DOHH2 (cell line): ENCODE measurements at regions not wholly inside any gene's neighbourhood (a gene's known extent, or its start where the extent isn't known, plus 50 kb on each side); places are given as distances from the start of the nearest gene placed in this dataset.

ENCODE experiments used
- H3F3A ChIP-seq: fragments of 200-600 bp; sonication (generic), shearing (Covaris generic); 2 replicates; pipeline ENCODE4 v1.6.0; 2016; ENCODE audit warnings: antibody characterized with exemption, mild to moderate bottlenecking; ENCODE audit not compliant: control insufficient read depth, insufficient read depth
- H3K27ac ChIP-seq: fragments of 200-600 bp; sonication (generic); 2 replicates; pipeline ENCODE4 v1.5.1; 2014; ENCODE audit warnings: low read depth, mild to moderate bottlenecking, low read length, moderate library complexity
- H3K27me3 ChIP-seq: fragments of 200-600 bp; sonication (generic); 2 replicates; pipeline ENCODE4 v1.6.1; 2014; ENCODE audit warnings: mild to moderate bottlenecking, low read length, mixed read lengths; ENCODE audit not compliant: control insufficient read depth
- H3K36me3 ChIP-seq: fragments of 200-600 bp; sonication (generic); 2 replicates; pipeline ENCODE4 v1.6.1; 2014; ENCODE audit warnings: mild to moderate bottlenecking, low read length, moderate library complexity, mixed read lengths; ENCODE audit not compliant: control insufficient read depth
- H3K4me1 ChIP-seq: fragments of 200-600 bp; sonication (generic); 2 replicates; pipeline ENCODE4 v1.6.1; 2014; ENCODE audit warnings: mild to moderate bottlenecking, low read length, mixed read lengths; ENCODE audit not compliant: control insufficient read depth
- H3K4me2 ChIP-seq: fragments of 200-600 bp; sonication (generic); 2 replicates; pipeline ENCODE4 v1.6.0; 2014; ENCODE audit warnings: mild to moderate bottlenecking, low read length, moderate library complexity
- H3K4me3 ChIP-seq: fragments of 200-600 bp; sonication (generic); 2 replicates; pipeline ENCODE4 v1.5.1; 2014; ENCODE audit warnings: mild to moderate bottlenecking, low read length, mixed read lengths
- H3K79me2 ChIP-seq: fragments of 200-600 bp; sonication (generic); 2 replicates; pipeline ENCODE4 v1.6.1; 2014; ENCODE audit warnings: mild to moderate bottlenecking, low read length, mixed read lengths; ENCODE audit not compliant: control insufficient read depth
- H3K9me2 ChIP-seq: fragments of 200-600 bp; sonication (generic); replicated peaks from 2 replicates; pipeline ENCODE4 v1.6.1; 2014; ENCODE audit warnings: mild to moderate bottlenecking, low read length, mixed read lengths; ENCODE audit not compliant: control insufficient read depth
- H3K9me3 ChIP-seq: fragments of 200-600 bp; sonication (generic); 2 replicates; pipeline ENCODE4 v1.6.1; 2014; ENCODE audit warnings: antibody characterized with exemption, low read length, mixed read lengths; ENCODE audit not compliant: control insufficient read depth, insufficient read depth
- H4K20me1 ChIP-seq: fragments of 200-600 bp; sonication (generic); 2 replicates; pipeline ENCODE4 v1.6.0; 2014; ENCODE audit warnings: low read depth, mild to moderate bottlenecking, antibody characterized with exemption, low read length, moderate library complexity; ENCODE audit not compliant: control insufficient read depth, insufficient read depth
- EZH2phosphoT487 ChIP-seq: fragments of 200-600 bp; sonication (generic); IDR thresholded peaks from 2 replicates; pipeline ENCODE4 v1.6.1; 2017; ENCODE audit warnings: borderline replicate concordance, mild to moderate bottlenecking, antibody characterized with exemption, low read length, moderate library complexity, mixed read lengths
- TF ChIP-seq, protein P1 (sequence below): fragments of 200-600 bp; sonication (generic); IDR thresholded peaks from one replicate; pipeline ENCODE4 v1.5.1; 2014; ENCODE audit warnings: antibody characterized with exemption, mild to moderate bottlenecking, low read depth, low read length; ENCODE audit not compliant: poor library complexity, severe bottlenecking

DNA sequence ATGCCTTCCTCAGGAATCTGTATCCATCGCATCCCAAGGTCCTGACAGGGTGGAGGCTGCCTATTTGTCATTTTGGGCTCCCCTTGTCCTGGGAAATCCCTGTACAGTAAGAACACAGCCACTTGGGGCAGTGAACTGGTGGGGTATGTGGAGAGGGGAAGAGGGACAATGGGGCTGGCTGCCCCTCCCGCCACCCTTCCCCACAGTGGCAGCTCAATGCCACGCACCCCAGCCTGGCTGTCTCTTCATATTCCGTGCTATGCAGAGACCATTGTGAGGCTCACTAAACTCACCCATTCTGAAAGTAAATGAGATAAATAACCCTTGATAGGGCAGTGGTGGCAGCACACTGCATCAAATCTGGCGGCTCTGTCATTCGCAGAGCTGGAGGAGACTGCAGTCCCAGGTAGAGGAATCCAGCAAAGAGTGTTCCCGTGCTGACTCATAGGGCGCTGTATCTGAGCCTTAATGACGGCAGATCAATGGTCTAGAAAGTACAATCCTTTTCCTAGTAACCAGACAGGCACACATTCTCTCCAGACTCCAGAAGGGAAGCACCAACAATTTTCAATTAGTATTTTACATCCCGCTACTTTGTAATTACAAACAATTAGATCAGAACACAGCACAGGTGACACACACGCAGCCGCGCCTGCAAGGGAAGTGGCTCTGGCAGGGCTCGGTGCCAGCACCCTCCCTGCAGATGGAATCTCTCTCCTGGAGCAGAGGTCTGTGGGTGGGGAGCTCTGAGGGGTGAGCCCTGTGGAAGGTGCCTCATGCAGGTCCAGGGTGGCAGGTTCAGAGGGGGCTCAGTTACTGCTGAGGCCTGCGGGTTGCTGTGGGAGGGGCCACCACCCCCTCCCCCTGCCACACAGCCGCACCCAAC lies 167.9 kb upstream of the B3GAT1 start:
- no peak overlapping the region for H3K4me2 ChIP-seq
- H3K9me2 ChIP-seq = no peaks in the 10 kb centered on the region
- no peaks in the 10 kb centered on the region for H3K9me3 ChIP-seq
- H3F3A ChIP-seq = no peaks in the 10 kb centered on the region
- peaks cover 4% of the 10 kb centered on the region; the same call in 1 of the 2 replicates for H3K27me3 ChIP-seq
- TF ChIP-seq, protein P1, sequence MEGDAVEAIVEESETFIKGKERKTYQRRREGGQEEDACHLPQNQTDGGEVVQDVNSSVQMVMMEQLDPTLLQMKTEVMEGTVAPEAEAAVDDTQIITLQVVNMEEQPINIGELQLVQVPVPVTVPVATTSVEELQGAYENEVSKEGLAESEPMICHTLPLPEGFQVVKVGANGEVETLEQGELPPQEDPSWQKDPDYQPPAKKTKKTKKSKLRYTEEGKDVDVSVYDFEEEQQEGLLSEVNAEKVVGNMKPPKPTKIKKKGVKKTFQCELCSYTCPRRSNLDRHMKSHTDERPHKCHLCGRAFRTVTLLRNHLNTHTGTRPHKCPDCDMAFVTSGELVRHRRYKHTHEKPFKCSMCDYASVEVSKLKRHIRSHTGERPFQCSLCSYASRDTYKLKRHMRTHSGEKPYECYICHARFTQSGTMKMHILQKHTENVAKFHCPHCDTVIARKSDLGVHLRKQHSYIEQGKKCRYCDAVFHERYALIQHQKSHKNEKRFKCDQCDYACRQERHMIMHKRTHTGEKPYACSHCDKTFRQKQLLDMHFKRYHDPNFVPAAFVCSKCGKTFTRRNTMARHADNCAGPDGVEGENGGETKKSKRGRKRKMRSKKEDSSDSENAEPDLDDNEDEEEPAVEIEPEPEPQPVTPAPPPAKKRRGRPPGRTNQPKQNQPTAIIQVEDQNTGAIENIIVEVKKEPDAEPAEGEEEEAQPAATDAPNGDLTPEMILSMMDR = no peak
- no peak for TF ChIP-seq EZH2phosphoT487
- no peak overlapping the region for H3K4me3 ChIP-seq
- H3K36me3 ChIP-seq = no peaks in the 10 kb centered on the region
- H4K20me1 ChIP-seq = no peaks in the 10 kb centered on the region; the same call in 1 of the 2 replicates
- no peaks in the 10 kb centered on the region for H3K79me2 ChIP-seq
- no peaks in the 10 kb centered on the region for H3K4me1 ChIP-seq
- no peak overlapping the region for H3K27ac ChIP-seq

- Histone ChIP-seq H3K9me2 (no peaks in the 10 kb centered on the region), H3K9me3 (no peaks in the 10 kb centered on the region), H3K4me2 (no peak overlapping the region), H3K79me2 (no peaks in the 10 kb centered on the region), H3F3A (no peaks in the 10 kb centered on the region), H3K27me3 (peaks cover 4% of the 10 kb centered on the region; the same call in 1 of the 2 replicates), H3K27ac (no peak overlapping the region), H3K36me3 (no peaks in the 10 kb centered on the region), H3K4me1 (no peaks in the 10 kb centered on the region), H3K4me3 (no peak overlapping the region), H4K20me1 (no peaks in the 10 kb centered on the region; the same call in 1 of the 2 replicates)
- TF ChIP-seq, protein P1 = no peak
- TF ChIP-seq EZH2phosphoT487 = no peak
These were observed 167.0 kb upstream of the B3GAT1 start for GRCh38 chr11:134578807-134579723.

- Histone ChIP-seq H4K20me1 (no peaks in the 10 kb centered on the region), H3K4me3 (no peak overlapping the region), H3K79me2 (no peaks in the 10 kb centered on the region), H3K9me2 (no peaks in the 10 kb centered on the region), H3K4me1 (no peaks in the 10 kb centered on the region), H3K9me3 (no peaks in the 10 kb centered on the region), H3F3A (no peaks in the 10 kb centered on the region), H3K27ac (no peak overlapping the region), H3K36me3 (no peaks in the 10 kb centered on the region), H3K27me3 (peaks cover 4% of the 10 kb centered on the region; the same call in 1 of the 2 replicates), H3K4me2 (no peak overlapping the region)
- TF ChIP-seq, protein P1 = no peak
- no peak for TF ChIP-seq EZH2phosphoT487
These were observed 165.8 kb upstream of the B3GAT1 start for GRCh38 chr11:134577751-134578395.
